OCI-LY1 (cell line): ENCODE measurements at regions not wholly inside any gene's neighbourhood (a gene's known extent, or its start where the extent isn't known, plus 50 kb on each side); places are given as distances from the start of the nearest gene placed in this dataset.

Experiments used
- H2AFZ ChIP-seq: fragments of 200-600 bp; sonication (generic), shearing (Covaris generic); 2 replicates; pipeline ENCODE4 v1.6.0; 2014; ENCODE audit warnings: antibody characterized with exemption, mild to moderate bottlenecking, low read length
- H3F3A ChIP-seq: fragments of 200-600 bp; sonication (generic), shearing (Covaris generic); 2 replicates; pipeline ENCODE4 v1.6.0; 2014; ENCODE audit warnings: mild to moderate bottlenecking, antibody characterized with exemption, low read length, moderate library complexity; ENCODE audit not compliant: insufficient read depth
- H3K27ac ChIP-seq: fragments of 200-600 bp; sonication (generic); 2 replicates; pipeline ENCODE4 v1.5.1; 2014; ENCODE audit warnings: low read length, mixed run types, mild to moderate bottlenecking, low read depth; ENCODE audit not compliant: poor library complexity, severe bottlenecking
- H3K27me3 ChIP-seq: fragments of 200-600 bp; sonication (generic); 2 replicates; pipeline ENCODE4 v1.6.0; 2014; ENCODE audit warnings: antibody characterized with exemption, mild to moderate bottlenecking, low read length, moderate library complexity; ENCODE audit not compliant: insufficient read depth
- H3K36me3 ChIP-seq: fragments of 200-600 bp; sonication (generic); 2 replicates; pipeline ENCODE4 v1.6.1; 2014; ENCODE audit warnings: mild to moderate bottlenecking, antibody characterized with exemption, low read length, moderate library complexity, mixed read lengths; ENCODE audit not compliant: insufficient read depth
- H3K4me1 ChIP-seq: fragments of 200-600 bp; sonication (generic); 2 replicates; pipeline ENCODE4 v1.5.1; 2014; ENCODE audit warnings: mild to moderate bottlenecking, low read length, moderate library complexity; ENCODE audit not compliant: insufficient read depth, severe bottlenecking
- H3K4me2 ChIP-seq: fragments of 200-600 bp; sonication (generic), shearing (Covaris generic); 2 replicates; pipeline ENCODE4 v1.6.1; 2014; ENCODE audit warnings: low read length
- H3K4me3 ChIP-seq: fragments of 200-600 bp; sonication (generic); 2 replicates; pipeline ENCODE4 v1.5.1; 2014; ENCODE audit warnings: low read length, low read depth, mild to moderate bottlenecking, mixed read lengths; ENCODE audit not compliant: poor library complexity, severe bottlenecking
- H3K79me2 ChIP-seq: fragments of 200-600 bp; shearing (Covaris generic); 2 replicates; pipeline ENCODE4 v1.6.1; 2016; ENCODE audit warnings: mixed run types, low read length, mixed read lengths; ENCODE audit not compliant: insufficient read depth
- H3K9ac ChIP-seq: fragments of 200-600 bp; sonication (generic), shearing (Covaris generic); 2 replicates; pipeline ENCODE4 v1.6.1; 2014; ENCODE audit warnings: mild to moderate bottlenecking, low read length, mixed read lengths
- H3K9me2 ChIP-seq: fragments of 200-600 bp; sonication (generic), shearing (Covaris generic); 2 replicates; pipeline ENCODE4 v1.6.1; 2014; ENCODE audit warnings: low read depth, mild to moderate bottlenecking, low read length, mixed read lengths
- H3K9me3 ChIP-seq: fragments of 200-600 bp; shearing (Covaris generic); 2 replicates; pipeline ENCODE4 v1.6.1; 2014; ENCODE audit warnings: low read length, mixed read lengths
- H4K20me1 ChIP-seq: fragments of 200-600 bp; sonication (generic), shearing (Covaris generic); 2 replicates; pipeline ENCODE4 v1.6.0; 2016; ENCODE audit warnings: mild to moderate bottlenecking, low read length; ENCODE audit not compliant: insufficient read depth
- CTCF ChIP-seq: fragments of 200-600 bp; sonication (generic), shearing (Covaris generic); IDR thresholded peaks from 2 replicates; pipeline ENCODE4 v1.5.1; 2017; ENCODE audit warnings: mild to moderate bottlenecking, antibody characterized with exemption, low read length, moderate library complexity, mixed read lengths
- EZH2 ChIP-seq: fragments of 200-600 bp; sonication (generic), shearing (Covaris generic); IDR thresholded peaks from 2 replicates; pipeline ENCODE4 v1.8.0; 2017; ENCODE audit warnings: borderline replicate concordance, mixed run types, mild to moderate bottlenecking, antibody characterized with exemption, low read length, moderate library complexity, mixed read lengths

GRCh38 chr11:92406472-92406871, 181.9 kb downstream of the FAT3 start:
- H3K4me2 ChIP-seq, result no peak overlapping the region
- no peaks in the 10 kb centered on the region for H3K36me3 ChIP-seq
- no peaks in the 10 kb centered on the region for H3K27me3 ChIP-seq
- H4K20me1 ChIP-seq, result no peaks in the 10 kb centered on the region
- no peak overlapping the region for H2AFZ ChIP-seq
- no peaks in the 10 kb centered on the region for H3K9me3 ChIP-seq
- no peak overlapping the region for H3K4me3 ChIP-seq
- H3F3A ChIP-seq, result no peaks in the 10 kb centered on the region
- H3K4me1 ChIP-seq, result no peaks in the 10 kb centered on the region
- H3K9me2 ChIP-seq, result no peaks in the 10 kb centered on the region
- H3K79me2 ChIP-seq, result no peaks in the 10 kb centered on the region
- TF ChIP-seq CTCF (no peak), EZH2 (no peak)
- no peak overlapping the region for H3K27ac ChIP-seq
- no peak overlapping the region for H3K9ac ChIP-seq

- H3K79me2 ChIP-seq, result no peaks in the 10 kb centered on the region
- no peak overlapping the region for H2AFZ ChIP-seq
- no peak overlapping the region for H3K27ac ChIP-seq
- no peaks in the 10 kb centered on the region for H3K27me3 ChIP-seq
- H3K9ac ChIP-seq, result no peak overlapping the region
- no peaks in the 10 kb centered on the region for H3K9me2 ChIP-seq
- no peak overlapping the region for H3K4me2 ChIP-seq
- H4K20me1 ChIP-seq, result no peaks in the 10 kb centered on the region
- TF ChIP-seq CTCF, result no peak
- no peak for TF ChIP-seq EZH2
- H3F3A ChIP-seq, result no peaks in the 10 kb centered on the region
- H3K4me3 ChIP-seq, result no peak overlapping the region
- no peaks in the 10 kb centered on the region for H3K9me3 ChIP-seq
- no peaks in the 10 kb centered on the region for H3K4me1 ChIP-seq
- H3K36me3 ChIP-seq, result no peaks in the 10 kb centered on the region
These were observed 184.7 kb downstream of the FAT3 start for GRCh38 chr11:92409355-92409754.

- no peaks in the 10 kb centered on the region for H3K9me3 ChIP-seq
- H4K20me1 ChIP-seq, result no peaks in the 10 kb centered on the region
- TF ChIP-seq EZH2 (no peak), CTCF (no peak)
- H3K36me3 ChIP-seq, result no peaks in the 10 kb centered on the region
- H3K4me1 ChIP-seq, result no peaks in the 10 kb centered on the region
- H3K27me3 ChIP-seq, result no peaks in the 10 kb centered on the region
- no peak overlapping the region for H3K9ac ChIP-seq
- H3K27ac ChIP-seq, result no peak overlapping the region
- no peak overlapping the region for H2AFZ ChIP-seq
- H3F3A ChIP-seq, result no peaks in the 10 kb centered on the region
- H3K4me2 ChIP-seq, result no peak overlapping the region
- H3K79me2 ChIP-seq, result no peaks in the 10 kb centered on the region
- H3K4me3 ChIP-seq, result no peak overlapping the region
- no peaks in the 10 kb centered on the region for H3K9me2 ChIP-seq
These were observed 185.3 kb downstream of the FAT3 start for GRCh38 chr11:92409956-92410355.
